ENCODE measurements at regions not wholly inside any gene's neighbourhood (a gene's known extent, or its start where the extent isn't known, plus 50 kb on each side); places are given as distances from the start of the nearest gene placed in this dataset.

- no peaks in the 10 kb centered on the region for H3K27me3 Mint-ChIP-seq
- H3K4me3 Mint-ChIP-seq, result no peak overlapping the region
- DNase-seq, result no peak
- H3K4me1 Mint-ChIP-seq, result no peaks in the 10 kb centered on the region
- no peak overlapping the region for H3K27ac Mint-ChIP-seq
- H3K9me3 Mint-ChIP-seq, result no peaks in the 10 kb centered on the region
- no peak for ATAC-seq
Observed at GRCh38 chr2:217638533-217638932, 364.3 kb downstream of the TNS1 start.

- Mint-ChIP-seq H3K4me1 (no peaks in the 10 kb centered on the region), H3K9me3 (no peaks in the 10 kb centered on the region), H3K27ac (no peak overlapping the region), H3K27me3 (no peaks in the 10 kb centered on the region), H3K4me3 (no peak overlapping the region)
- ATAC-seq, result no peak
- no peak for DNase-seq
Observed at GRCh38 chr2:217638031-217638430, 364.8 kb downstream of the TNS1 start.

GRCh38 chr2:217636991-217637561, 365.7 kb downstream of the TNS1 start:
- Mint-ChIP-seq H3K4me1 (no peaks in the 10 kb centered on the region), H3K27ac (no peak overlapping the region), H3K9me3 (no peaks in the 10 kb centered on the region), H3K27me3 (no peaks in the 10 kb centered on the region), H3K4me3 (no peak overlapping the region)
- DNase-seq (no peak), ATAC-seq (no peak)

GRCh38 chr2:217636578-217636977, 366.2 kb downstream of the TNS1 start:
- DNase-seq (no peak), ATAC-seq (no peak)
- H3K4me1 Mint-ChIP-seq, result no peaks in the 10 kb centered on the region
- no peaks in the 10 kb centered on the region for H3K27me3 Mint-ChIP-seq
- H3K27ac Mint-ChIP-seq, result no peak overlapping the region
- H3K4me3 Mint-ChIP-seq, result no peak overlapping the region
- H3K9me3 Mint-ChIP-seq, result no peaks in the 10 kb centered on the region

- Mint-ChIP-seq H3K4me1 (no peaks in the 10 kb centered on the region), H3K4me3 (no peak overlapping the region), H3K9me3 (no peaks in the 10 kb centered on the region), H3K27ac (no peak overlapping the region), H3K27me3 (no peaks in the 10 kb centered on the region)
- ATAC-seq (no peak), DNase-seq (no peak)
Observed at GRCh38 chr2:217634871-217635270, 367.9 kb downstream of the TNS1 start.

- Mint-ChIP-seq H3K27ac (no peak overlapping the region), H3K9me3 (no peaks in the 10 kb centered on the region), H3K4me3 (no peak overlapping the region), H3K27me3 (no peaks in the 10 kb centered on the region), H3K4me1 (no peaks in the 10 kb centered on the region)
- DNase-seq (no peak), ATAC-seq (no peak)
Observed at GRCh38 chr2:217632043-217632442, 370.8 kb downstream of the TNS1 start.

- Mint-ChIP-seq H3K9me3 (no peaks in the 10 kb centered on the region), H3K4me3 (no peak overlapping the region), H3K4me1 (no peaks in the 10 kb centered on the region), H3K27ac (no peak overlapping the region), H3K27me3 (no peaks in the 10 kb centered on the region)
- DNase-seq, result no peak
- no peak for ATAC-seq
Observed at GRCh38 chr2:217631115-217631514, 371.7 kb downstream of the TNS1 start.

GRCh38 chr2:217629347-217629746, 373.4 kb downstream of the TNS1 start:
- Mint-ChIP-seq H3K4me1 (no peaks in the 10 kb centered on the region), H3K4me3 (no peak overlapping the region), H3K27ac (no peak overlapping the region), H3K27me3 (no peaks in the 10 kb centered on the region), H3K9me3 (no peaks in the 10 kb centered on the region)
- ATAC-seq (no peak), DNase-seq (no peak)

GRCh38 chr2:217628061-217628460, 374.7 kb downstream of the TNS1 start:
- Mint-ChIP-seq H3K27ac (no peak overlapping the region), H3K4me3 (no peak overlapping the region)
- ATAC-seq, result no peak

GRCh38 chr2:217626926-217627325, 375.9 kb downstream of the TNS1 start:
- H3K27me3 Mint-ChIP-seq, result no peaks in the 10 kb centered on the region
- H3K27ac Mint-ChIP-seq, result no peak overlapping the region
- no peaks in the 10 kb centered on the region for H3K9me3 Mint-ChIP-seq
- DNase-seq (no peak), ATAC-seq (no peak)
- H3K4me3 Mint-ChIP-seq, result no peak overlapping the region
- H3K4me1 Mint-ChIP-seq, result no peaks in the 10 kb centered on the region

More at GRCh38 chr2:217628061-217628460, 374.7 kb downstream of the TNS1 start:
- Mint-ChIP-seq H3K4me1 (no peaks in the 10 kb centered on the region), H3K9me3 (no peaks in the 10 kb centered on the region), H3K27me3 (no peaks in the 10 kb centered on the region)
- no peak for DNase-seq

- H3K4me1 Mint-ChIP-seq, result no peaks in the 10 kb centered on the region
- no peak overlapping the region for H3K4me3 Mint-ChIP-seq
- H3K27ac Mint-ChIP-seq, result no peak overlapping the region
- no peaks in the 10 kb centered on the region for H3K9me3 Mint-ChIP-seq
- ATAC-seq, result no peak
- H3K27me3 Mint-ChIP-seq, result no peaks in the 10 kb centered on the region
- no peak for DNase-seq
Observed at GRCh38 chr2:217625557-217626169, 377.1 kb downstream of the TNS1 start.

- H3K9me3 Mint-ChIP-seq, result no peaks in the 10 kb centered on the region
- no peaks in the 10 kb centered on the region for H3K4me1 Mint-ChIP-seq
- no peak for DNase-seq
- no peak overlapping the region for H3K27ac Mint-ChIP-seq
- H3K27me3 Mint-ChIP-seq, result no peaks in the 10 kb centered on the region
- ATAC-seq, result no peak
- no peak overlapping the region for H3K4me3 Mint-ChIP-seq
Observed at GRCh38 chr2:217623281-217623912, 379.4 kb downstream of the TNS1 start.

- ATAC-seq (no peak), DNase-seq (no peak)
- Mint-ChIP-seq H3K27ac (no peak overlapping the region), H3K27me3 (no peaks in the 10 kb centered on the region), H3K4me3 (no peak overlapping the region), H3K4me1 (no peaks in the 10 kb centered on the region), H3K9me3 (no peaks in the 10 kb centered on the region)
Observed at GRCh38 chr2:217622205-217623060, 380.4 kb downstream of the TNS1 start.

GRCh38 chr2:217621391-217621801, 381.4 kb downstream of the TNS1 start:
- ATAC-seq, result no peak
- H3K27me3 Mint-ChIP-seq, result no peaks in the 10 kb centered on the region
- H3K4me1 Mint-ChIP-seq, result no peaks in the 10 kb centered on the region
- no peak overlapping the region for H3K4me3 Mint-ChIP-seq
- no peaks in the 10 kb centered on the region for H3K9me3 Mint-ChIP-seq
- DNase-seq, result no peak
- no peak overlapping the region for H3K27ac Mint-ChIP-seq

- H3K4me3 Mint-ChIP-seq, result no peak overlapping the region
- peaks cover 10% of the 10 kb centered on the region for H3K4me1 Mint-ChIP-seq
- ATAC-seq (no peak), DNase-seq (no peak)
- H3K9me3 Mint-ChIP-seq, result no peaks in the 10 kb centered on the region
- H3K27ac Mint-ChIP-seq, result no peak overlapping the region
- H3K27me3 Mint-ChIP-seq, result no peaks in the 10 kb centered on the region
Observed at GRCh38 chr2:217618744-217619143, 384.1 kb downstream of the TNS1 start.

GRCh38 chr2:217617616-217618022, 385.2 kb downstream of the TNS1 start:
- ATAC-seq (no peak), DNase-seq (no peak)
- Mint-ChIP-seq H3K9me3 (no peaks in the 10 kb centered on the region), H3K4me3 (no peak overlapping the region), H3K4me1 (peaks cover 17% of the 10 kb centered on the region), H3K27me3 (no peaks in the 10 kb centered on the region), H3K27ac (no peak overlapping the region)

Measured in stimulated activated naive CD8-positive, alpha-beta T cell treated with anti-CD3 and anti-CD28 coated beads, Interleukin-15, amount 100 ng/mL, for 72 hours (primary cell).